Immature natural killer cell (primary cell): ENCODE measurements at regions not wholly inside any gene's neighbourhood (a gene's known extent, or its start where the extent isn't known, plus 50 kb on each side); places are given as distances from the start of the nearest gene placed in this dataset.

Experiments used
- DNase-seq, 3 donors: peaks; one replicate each; pipeline ENCODE4 v3.0.0; 2022; ENCODE audit warnings: mixed read lengths in 1 of 3
- H3K27ac Mint-ChIP-seq, 6 donors: one replicate each; pipeline ENCODE4 v1.8.0; 2020; ENCODE audit warnings: mixed read lengths in 6 of 6, mild to moderate bottlenecking in 5 of 6, inconsistent platforms in 4 of 6, moderate library complexity in 3 of 6
- H3K27me3 Mint-ChIP-seq, 3 donors: one replicate each; pipeline ENCODE4 v1.8.0; 2020 to 2021; ENCODE audit warnings: low read depth in 3 of 3, mild to moderate bottlenecking in 3 of 3, mixed read lengths in 3 of 3, moderate library complexity in 3 of 3, inconsistent platforms in 1 of 3
- H3K36me3 Mint-ChIP-seq, 3 donors: one replicate each; pipeline ENCODE4 v1.8.0; 2020; ENCODE audit warnings: mixed read lengths in 3 of 3, inconsistent platforms in 2 of 3, mild to moderate bottlenecking in 2 of 3
- H3K4me1 Mint-ChIP-seq, 2 donors: one replicate each; pipeline ENCODE4 v1.8.0; 2020; ENCODE audit warnings: inconsistent platforms in 2 of 2, mild to moderate bottlenecking in 2 of 2, mixed read lengths in 2 of 2, moderate library complexity in 1 of 2
- H3K4me3 Mint-ChIP-seq, 5 donors: one replicate each; pipeline ENCODE4 v1.8.0; 2020; ENCODE audit warnings: mild to moderate bottlenecking in 5 of 5, mixed read lengths in 5 of 5, inconsistent platforms in 3 of 5, moderate library complexity in 3 of 5
- H3K9me3 Mint-ChIP-seq, 6 donors: one replicate each; pipeline ENCODE4 v1.8.0; 2020; ENCODE audit warnings: mild to moderate bottlenecking in 6 of 6, mixed read lengths in 6 of 6, inconsistent platforms in 4 of 6, moderate library complexity in 3 of 6

DNA sequence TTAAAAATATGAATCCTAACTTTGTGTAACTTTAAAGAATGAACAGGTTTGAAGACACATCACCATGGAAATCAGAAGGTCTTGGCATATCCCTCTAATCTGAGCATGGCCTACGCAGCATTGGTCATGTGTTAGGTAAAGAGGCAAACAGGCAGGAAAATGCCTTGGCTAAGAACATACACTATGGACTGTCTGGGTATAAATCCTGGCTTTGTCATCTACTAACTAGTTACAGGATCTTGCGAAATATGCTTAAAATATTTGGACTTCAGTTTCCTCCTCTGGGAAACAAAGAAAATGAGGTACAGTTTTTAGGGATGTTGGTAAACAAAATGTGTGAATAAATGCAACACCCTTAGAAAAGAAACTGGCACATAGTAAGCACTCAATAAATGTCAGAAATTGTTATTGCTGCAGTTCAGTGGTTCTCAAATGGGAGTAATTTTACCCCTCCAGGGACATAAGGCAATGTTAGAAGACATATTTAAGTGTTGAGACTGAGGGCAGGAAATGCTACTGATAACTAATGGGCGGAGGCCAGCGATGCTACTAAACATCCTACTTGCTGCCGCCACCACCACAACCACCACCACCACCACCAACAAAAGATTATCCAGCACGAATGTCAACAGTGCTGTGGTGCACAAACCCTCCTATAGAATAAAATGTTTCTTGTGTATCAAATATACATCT, 770.8 kb upstream of the SOX9 start:
- H3K36me3 Mint-ChIP-seq: no peaks in the 10 kb centered on the region
- DNase-seq: no peak
- no peak overlapping the region for H3K27ac Mint-ChIP-seq
- no peaks in the 10 kb centered on the region for H3K4me1 Mint-ChIP-seq
- no peak overlapping the region for H3K4me3 Mint-ChIP-seq
- no peaks in the 10 kb centered on the region for H3K27me3 Mint-ChIP-seq
- H3K9me3 Mint-ChIP-seq: peaks cover 2 to 32% (median 9%) of the 10 kb centered on the region in 6 donors

DNA sequence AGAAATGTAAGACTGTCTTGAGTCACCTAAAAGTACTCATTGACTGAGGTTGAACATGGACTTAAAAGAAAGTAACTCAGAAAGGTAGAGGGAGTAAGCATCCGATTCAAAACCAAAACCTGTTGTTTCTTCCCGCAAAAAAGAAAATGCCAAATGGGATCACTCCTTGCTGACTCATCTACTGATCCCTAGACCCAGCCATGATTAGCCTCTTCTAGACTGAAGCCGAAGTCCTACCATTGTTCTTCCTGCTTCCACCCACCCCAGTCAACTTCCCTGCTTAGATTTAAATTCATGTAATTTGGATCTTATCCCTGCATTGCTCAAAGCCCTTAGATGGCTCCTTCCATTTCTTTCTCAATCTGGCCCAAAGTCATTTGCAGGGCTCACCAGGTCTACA, 760.5 kb upstream of the SOX9 start:
- no peak overlapping the region for H3K27ac Mint-ChIP-seq
- DNase-seq: no peak
- no peaks in the 10 kb centered on the region for H3K4me1 Mint-ChIP-seq
- no peaks in the 10 kb centered on the region for H3K36me3 Mint-ChIP-seq
- H3K4me3 Mint-ChIP-seq: no peak overlapping the region
- H3K27me3 Mint-ChIP-seq: no peaks in the 10 kb centered on the region
- peaks cover 21 to 49% (median 31%) of the 10 kb centered on the region in 6 donors for H3K9me3 Mint-ChIP-seq

DNA sequence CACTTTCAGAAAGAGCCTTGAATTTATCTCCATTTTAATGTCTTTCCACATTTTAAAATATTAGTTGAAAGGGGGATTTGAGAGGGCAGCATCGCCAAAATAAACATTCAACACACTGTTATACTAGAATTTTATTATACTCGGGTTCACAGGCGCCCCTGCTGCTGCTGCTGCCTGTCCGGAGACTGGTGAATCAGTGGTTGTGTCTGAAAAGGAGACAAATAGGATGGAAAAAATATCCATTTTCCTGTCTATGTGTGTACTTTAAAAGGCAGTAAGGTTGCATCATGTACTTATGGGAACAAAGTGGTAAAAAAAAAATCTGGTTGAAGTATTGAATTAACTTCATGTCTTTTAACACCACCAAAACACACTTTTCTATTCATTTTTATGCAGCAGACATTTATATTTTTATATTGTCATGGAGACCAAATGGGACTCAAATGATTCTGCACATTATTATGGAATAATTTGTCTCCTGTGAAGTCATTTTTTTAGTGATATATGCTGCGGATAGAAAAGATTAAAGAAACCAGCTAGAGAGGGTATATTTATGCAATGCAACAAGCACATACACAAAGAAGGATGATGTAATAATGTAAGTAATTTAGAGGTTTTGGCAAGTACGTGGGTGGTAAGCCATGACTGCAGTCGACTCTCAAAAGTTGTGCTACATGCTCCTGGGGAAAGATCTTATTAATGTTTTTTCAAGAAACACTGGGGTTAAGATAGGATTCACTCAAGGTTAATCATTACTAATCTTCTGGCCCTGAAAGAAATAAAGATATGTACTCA, 759.0 kb upstream of the SOX9 start:
- H3K4me1 Mint-ChIP-seq: no peaks in the 10 kb centered on the region
- peaks cover 0 to 2% (median 0%) of the 10 kb centered on the region in 3 donors for H3K27me3 Mint-ChIP-seq
- no peaks in the 10 kb centered on the region for H3K36me3 Mint-ChIP-seq
- DNase-seq: no peak
- H3K27ac Mint-ChIP-seq: no peak overlapping the region
- peaks cover 27 to 57% (median 35%) of the 10 kb centered on the region in 6 donors for H3K9me3 Mint-ChIP-seq
- no peak overlapping the region for H3K4me3 Mint-ChIP-seq

DNA sequence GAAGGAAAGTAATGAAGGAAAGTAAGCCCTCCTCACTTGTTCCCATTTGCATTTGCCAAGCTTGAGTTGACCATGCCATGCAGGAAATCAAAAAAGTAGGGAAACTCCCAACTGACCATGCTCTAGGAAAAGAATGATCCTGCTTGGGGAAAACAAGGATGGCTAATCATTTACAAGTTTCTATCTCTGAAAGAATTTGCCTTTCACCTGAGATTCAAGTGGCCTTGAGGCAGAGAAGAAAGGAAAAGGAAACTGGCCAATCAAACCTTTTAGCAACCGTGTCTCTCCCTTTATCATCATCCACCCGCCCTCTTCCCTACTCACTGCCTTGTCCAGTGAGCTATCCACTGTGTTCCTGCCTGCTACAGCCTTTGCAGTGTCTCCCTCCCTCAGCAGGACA, 757.2 kb upstream of the SOX9 start:
- Mint-ChIP-seq H3K9me3 (peaks cover 21 to 62% (median 29%) of the 10 kb centered on the region in 6 donors), H3K4me3 (no peak overlapping the region), H3K4me1 (no peaks in the 10 kb centered on the region), H3K27ac (no peak overlapping the region), H3K36me3 (no peaks in the 10 kb centered on the region), H3K27me3 (peaks cover 0 to 2% (median 0%) of the 10 kb centered on the region in 3 donors)
- no peak for DNase-seq

DNA sequence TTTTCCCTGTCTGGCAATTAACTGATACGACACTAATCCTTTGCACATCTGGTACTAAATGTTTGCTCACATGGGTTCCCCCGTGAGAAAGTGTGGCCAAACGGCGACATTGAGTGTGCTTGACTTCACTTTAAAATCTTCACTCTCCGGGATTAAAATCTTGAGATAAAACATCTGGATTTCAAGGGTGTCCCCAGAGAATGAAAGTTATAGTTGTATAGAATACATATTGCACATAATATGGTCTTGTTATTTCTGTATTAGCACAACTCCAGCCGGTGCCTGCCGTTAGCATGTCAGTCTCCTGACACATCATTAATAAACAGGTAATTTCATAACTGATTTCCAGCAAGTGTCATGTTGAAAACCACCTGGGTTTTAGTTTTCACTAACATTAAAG, 749.0 kb upstream of the SOX9 start:
- Mint-ChIP-seq H3K27ac (no peak overlapping the region), H3K4me1 (no peaks in the 10 kb centered on the region), H3K36me3 (no peaks in the 10 kb centered on the region), H3K27me3 (no peaks in the 10 kb centered on the region), H3K4me3 (no peak overlapping the region), H3K9me3 (peaks cover 3 to 36% (median 8%) of the 10 kb centered on the region in 6 donors)
- no peak for DNase-seq

DNA sequence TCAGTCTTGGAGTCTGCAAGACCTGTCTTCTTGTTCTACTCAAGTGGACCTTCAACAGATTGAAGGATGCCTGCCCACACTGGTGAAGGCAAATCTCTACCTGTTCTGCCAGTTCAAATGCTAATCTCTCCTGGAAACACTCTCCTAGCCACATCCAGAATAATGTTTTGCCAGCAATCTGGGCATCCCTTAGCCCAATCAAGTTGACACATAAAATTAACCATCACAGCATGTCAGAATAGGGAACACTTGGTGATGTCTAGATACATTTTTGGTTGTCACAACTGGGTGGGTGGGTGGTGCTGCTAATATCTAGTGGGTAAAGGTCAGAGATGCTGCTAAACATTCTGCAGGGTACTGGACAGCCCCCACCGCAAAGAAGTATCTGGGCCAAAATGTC, 744.9 kb upstream of the SOX9 start:
- DNase-seq: no peak
- H3K27me3 Mint-ChIP-seq: no peaks in the 10 kb centered on the region
- no peaks in the 10 kb centered on the region for H3K36me3 Mint-ChIP-seq
- H3K4me3 Mint-ChIP-seq: no peak overlapping the region
- H3K9me3 Mint-ChIP-seq: peaks cover 2 to 30% (median 10%) of the 10 kb centered on the region in 6 donors
- no peak overlapping the region for H3K27ac Mint-ChIP-seq
- H3K4me1 Mint-ChIP-seq: no peaks in the 10 kb centered on the region

DNA sequence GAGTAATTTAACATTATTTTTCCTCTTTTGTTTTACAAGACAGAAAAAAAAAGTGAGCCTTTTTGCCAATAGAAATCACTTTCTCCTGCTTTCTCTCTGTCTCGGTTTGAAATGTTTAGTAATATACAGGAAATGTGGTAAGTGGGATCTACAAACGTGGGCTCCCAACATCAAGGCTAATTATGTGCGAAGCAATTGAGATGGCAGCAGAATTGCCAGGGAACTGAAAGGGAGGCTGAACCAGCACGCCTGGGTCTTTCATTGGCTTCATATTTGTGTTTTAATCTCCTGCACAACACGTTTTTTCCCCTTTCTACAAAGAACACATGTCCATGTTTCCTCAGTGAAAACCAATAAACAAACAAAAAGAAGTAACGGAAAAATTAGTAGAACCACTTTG, 743.9 kb upstream of the SOX9 start:
- no peaks in the 10 kb centered on the region for H3K27me3 Mint-ChIP-seq
- H3K4me3 Mint-ChIP-seq: no peak overlapping the region
- no peak overlapping the region for H3K27ac Mint-ChIP-seq
- H3K4me1 Mint-ChIP-seq: no peaks in the 10 kb centered on the region
- H3K36me3 Mint-ChIP-seq: no peaks in the 10 kb centered on the region
- H3K9me3 Mint-ChIP-seq: peaks cover 2 to 30% (median 10%) of the 10 kb centered on the region in 6 donors
- no peak for DNase-seq

DNA sequence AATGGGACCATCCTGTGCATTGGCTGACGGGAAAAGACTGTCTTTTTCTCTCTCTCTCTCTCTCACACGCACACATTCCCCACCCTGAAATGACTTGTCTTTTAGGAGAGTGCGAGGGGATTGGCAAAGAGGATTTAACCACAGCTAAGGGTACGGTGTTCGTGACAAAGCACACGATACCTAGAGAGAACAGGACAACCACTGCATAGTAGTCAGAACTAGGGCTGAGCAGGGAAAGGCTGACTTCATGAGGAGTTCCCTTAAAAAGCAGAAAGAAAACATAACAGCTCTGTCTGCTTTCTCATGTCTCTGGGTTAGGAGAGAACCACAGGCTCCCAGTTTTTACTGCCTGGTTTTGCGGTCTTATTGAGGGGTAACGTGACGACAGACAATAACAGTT, 742.8 kb upstream of the SOX9 start:
- H3K27me3 Mint-ChIP-seq: no peaks in the 10 kb centered on the region
- H3K27ac Mint-ChIP-seq: no peak overlapping the region
- H3K36me3 Mint-ChIP-seq: no peaks in the 10 kb centered on the region
- H3K9me3 Mint-ChIP-seq: peaks cover 2 to 37% (median 11%) of the 10 kb centered on the region in 6 donors
- DNase-seq: no peak
- H3K4me3 Mint-ChIP-seq: no peak overlapping the region
- no peaks in the 10 kb centered on the region for H3K4me1 Mint-ChIP-seq

DNA sequence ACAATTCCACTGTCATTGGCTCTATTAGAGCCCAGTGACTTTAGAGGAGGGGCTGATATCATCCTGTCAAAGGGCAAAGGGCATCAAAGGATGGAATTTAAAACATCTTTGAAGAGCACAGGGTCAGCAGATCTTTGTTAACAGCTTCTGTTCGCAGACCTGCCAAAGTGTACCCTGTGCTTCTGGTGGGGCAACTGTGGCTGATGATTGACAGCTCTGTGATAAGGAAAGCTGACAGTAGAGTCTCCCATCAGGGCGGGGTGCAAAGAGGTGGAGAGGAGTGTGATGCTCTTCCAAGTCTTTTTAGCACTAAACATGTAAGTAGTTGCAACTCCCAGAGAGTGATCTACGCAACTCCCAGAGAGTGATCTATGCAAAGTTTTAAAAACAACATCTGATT, 742.1 kb upstream of the SOX9 start:
- no peaks in the 10 kb centered on the region for H3K27me3 Mint-ChIP-seq
- peaks cover 2 to 41% (median 11%) of the 10 kb centered on the region in 6 donors for H3K9me3 Mint-ChIP-seq
- no peak for DNase-seq
- no peak overlapping the region for H3K27ac Mint-ChIP-seq
- no peaks in the 10 kb centered on the region for H3K36me3 Mint-ChIP-seq
- no peak overlapping the region for H3K4me3 Mint-ChIP-seq
- no peaks in the 10 kb centered on the region for H3K4me1 Mint-ChIP-seq

DNA sequence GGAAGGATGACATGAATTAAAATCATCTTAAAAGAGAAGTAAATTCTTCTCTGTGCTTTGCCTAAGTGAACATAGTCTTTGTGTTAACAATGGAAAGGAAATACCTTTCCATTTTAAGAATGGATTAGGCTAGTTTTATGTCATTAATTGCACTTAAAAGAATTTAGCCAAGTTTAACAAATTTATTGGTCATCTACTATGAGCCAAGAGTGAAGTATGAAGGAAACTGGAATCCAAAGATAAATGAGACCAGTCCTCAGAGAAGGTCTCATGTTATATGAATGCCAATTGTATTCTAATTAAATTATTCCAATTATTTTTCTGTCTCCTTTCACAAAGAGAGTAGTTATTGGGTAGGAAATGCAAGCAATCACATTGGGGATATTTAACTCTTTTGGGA, 741.3 kb upstream of the SOX9 start:
- Mint-ChIP-seq H3K9me3 (peaks cover 2 to 41% (median 11%) of the 10 kb centered on the region in 6 donors), H3K27me3 (no peaks in the 10 kb centered on the region), H3K4me1 (no peaks in the 10 kb centered on the region), H3K27ac (no peak overlapping the region), H3K36me3 (no peaks in the 10 kb centered on the region), H3K4me3 (no peak overlapping the region)
- no peak for DNase-seq

DNA sequence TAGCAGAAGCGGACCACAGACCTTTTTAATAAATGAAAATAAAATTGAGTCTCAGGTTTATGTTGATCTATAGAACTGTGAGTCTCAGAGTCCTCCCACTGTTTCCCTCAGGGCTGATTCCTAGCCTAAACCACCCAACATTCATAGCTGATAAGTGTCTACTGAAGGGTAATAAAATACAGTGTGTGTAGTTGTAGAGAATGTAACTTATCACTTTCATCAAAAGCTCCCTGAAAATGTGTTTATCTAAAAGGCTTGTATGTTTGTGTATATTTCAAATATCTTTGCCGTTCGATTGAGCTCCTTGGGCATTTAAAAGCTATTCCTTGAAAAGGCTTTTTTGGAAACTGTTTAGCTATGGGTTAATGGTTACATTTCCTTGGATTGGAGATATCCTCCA, 740.3 kb upstream of the SOX9 start:
- Mint-ChIP-seq H3K27ac (no peak overlapping the region), H3K9me3 (peaks cover 5 to 41% (median 10%) of the 10 kb centered on the region in 6 donors), H3K4me3 (no peak overlapping the region), H3K36me3 (no peaks in the 10 kb centered on the region), H3K27me3 (no peaks in the 10 kb centered on the region), H3K4me1 (no peaks in the 10 kb centered on the region)
- DNase-seq: no peak

DNA sequence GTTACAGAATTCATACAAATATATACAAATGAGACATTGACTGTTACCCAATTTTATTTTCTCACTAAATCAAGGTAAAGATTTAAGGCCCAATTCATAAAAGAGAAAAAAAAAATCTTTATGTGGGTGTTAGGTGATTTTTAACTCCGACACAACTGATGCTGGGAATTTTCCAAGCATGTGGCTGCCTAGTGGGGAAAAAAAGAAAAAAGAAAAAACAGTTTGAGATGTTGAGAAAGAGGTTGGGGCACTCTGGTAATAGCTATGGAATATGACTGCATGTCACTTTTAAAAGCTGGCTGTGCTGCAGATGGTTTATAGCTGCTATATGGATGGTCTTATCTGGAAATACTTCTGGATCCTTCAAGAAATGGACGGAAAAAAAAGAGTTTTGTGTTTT, 739.9 kb upstream of the SOX9 start:
- H3K36me3 Mint-ChIP-seq: no peaks in the 10 kb centered on the region
- DNase-seq: no peak
- H3K27ac Mint-ChIP-seq: no peak overlapping the region
- H3K4me1 Mint-ChIP-seq: no peaks in the 10 kb centered on the region
- H3K9me3 Mint-ChIP-seq: peaks cover 4 to 42% (median 8%) of the 10 kb centered on the region in 6 donors
- H3K27me3 Mint-ChIP-seq: no peaks in the 10 kb centered on the region
- H3K4me3 Mint-ChIP-seq: no peak overlapping the region

DNA sequence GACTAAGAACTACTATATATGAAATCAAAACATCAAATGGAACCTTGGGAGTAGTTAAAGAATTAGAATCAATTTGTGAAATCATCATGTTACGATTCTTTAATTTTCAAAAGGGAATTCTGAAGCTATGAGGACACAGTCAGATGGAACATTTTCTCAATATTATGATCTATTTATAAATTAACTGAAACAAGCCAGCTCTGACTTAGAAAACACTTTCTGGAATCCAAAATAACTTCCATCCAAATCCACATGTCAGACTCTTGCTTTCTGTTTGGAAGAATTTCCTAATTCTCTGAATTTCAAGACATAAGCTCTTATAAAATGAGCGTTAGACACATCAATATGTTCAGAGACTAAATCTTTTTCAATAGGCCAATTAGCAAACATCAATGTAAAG, 737.7 kb upstream of the SOX9 start:
- no peak for DNase-seq
- no peak overlapping the region for H3K4me3 Mint-ChIP-seq
- H3K4me1 Mint-ChIP-seq: no peaks in the 10 kb centered on the region
- no peaks in the 10 kb centered on the region for H3K27me3 Mint-ChIP-seq
- H3K27ac Mint-ChIP-seq: no peak overlapping the region
- H3K9me3 Mint-ChIP-seq: peaks cover 7 to 34% (median 9%) of the 10 kb centered on the region in 6 donors
- H3K36me3 Mint-ChIP-seq: no peaks in the 10 kb centered on the region

DNA sequence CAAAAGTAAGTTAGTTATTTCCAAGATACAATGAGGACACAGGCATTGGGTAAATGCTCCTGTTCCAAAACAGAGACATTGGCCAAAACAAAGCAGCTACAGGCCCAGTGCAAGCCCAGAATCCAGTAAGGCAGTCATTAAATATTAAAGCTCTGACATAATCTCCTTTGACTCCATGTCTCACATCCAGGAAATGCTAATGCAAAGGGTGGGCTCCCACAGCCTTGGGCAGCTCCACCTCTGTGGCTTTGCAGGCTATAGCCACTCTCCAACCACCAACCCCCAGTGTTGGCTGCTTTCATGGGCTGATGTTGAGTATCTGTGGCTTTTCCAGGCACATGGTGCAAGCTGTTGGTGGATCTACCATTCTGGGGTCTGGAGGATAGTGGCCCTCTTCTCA, 733.4 kb upstream of the SOX9 start:
- Mint-ChIP-seq H3K36me3 (no peaks in the 10 kb centered on the region), H3K9me3 (peaks cover 9 to 43% (median 18%) of the 10 kb centered on the region in 6 donors), H3K4me1 (no peaks in the 10 kb centered on the region), H3K4me3 (no peak overlapping the region), H3K27me3 (peaks cover 0 to 2% (median 0%) of the 10 kb centered on the region in 3 donors), H3K27ac (no peak overlapping the region)
- DNase-seq: no peak
